ENCODE measurements at regions not wholly inside any gene's neighbourhood (a gene's known extent, or its start where the extent isn't known, plus 50 kb on each side); places are given as distances from the start of the nearest gene placed in this dataset.

DNA sequence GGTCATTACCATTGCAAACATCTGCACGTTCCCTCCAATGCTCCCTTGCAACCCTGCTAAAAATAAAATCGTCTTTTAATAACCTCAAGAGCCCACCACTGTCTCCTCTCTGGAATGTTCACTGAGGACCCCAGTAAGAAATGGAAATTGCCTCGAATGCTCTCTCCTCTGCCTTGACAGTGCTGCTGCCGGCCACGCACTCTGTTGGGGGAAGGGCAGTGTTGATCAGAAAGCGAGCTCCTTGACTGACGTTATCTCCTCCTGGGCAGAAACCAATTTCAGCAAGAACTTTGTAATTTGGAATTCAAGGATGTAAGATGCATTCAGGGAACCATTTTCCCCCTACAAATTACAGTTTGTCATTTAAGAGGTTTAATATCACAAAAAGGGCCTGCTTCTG lies 718.5 kb downstream of the UQCRFS1 start:
- CTCF ChIA-PET: no interaction called here
- H3K4me3 ChIP-seq (ENCODE audit: low read depth, low read length): no peak overlapping the region
- H3K36me3 ChIP-seq (ENCODE audit: control insufficient read depth in 2 of 2, insufficient read depth in 1 of 2, low read length in 2 of 2): peaks cover 0 to 1% of the 10 kb centered on the region in 2 experiments; a peak in 1 of 3 replicates
- peaks cover 7% of the 10 kb centered on the region; the same call in 1 of the 2 replicates for H3K4me1 ChIP-seq (ENCODE audit: control insufficient read depth, insufficient read depth, low read length)
- no peaks in the 10 kb centered on the region for H3K9me3 ChIP-seq (ENCODE audit: control insufficient read depth, insufficient read depth, low read depth, low read length)
- POLR2A ChIA-PET: no interaction called here
- TF ChIP-seq SP2 (tag by site-specific recombination; IDR thresholded peaks at IDR 0.05) (no peak), ZNF426 (tag by site-specific recombination; IDR thresholded peaks at IDR 0.05) (no peak), BCL11B (tag by site-specific recombination; IDR thresholded peaks at IDR 0.05; ENCODE audit: low read depth) (no peak), ZNF121 (tag by site-specific recombination; IDR thresholded peaks at IDR 0.05) (no peak), ZNF548 (tag by site-specific recombination; IDR thresholded peaks at IDR 0.05) (no peak), ZNF837 (tag by site-specific recombination; IDR thresholded peaks at IDR 0.05) (no peak), ZNF211 (tag by site-specific recombination; IDR thresholded peaks at IDR 0.05; ENCODE audit: low read depth) (no peak), ZNF610 (tag by site-specific recombination; IDR thresholded peaks at IDR 0.05; ENCODE audit: borderline replicate concordance) (no peak), ZNF155 (tag by site-specific recombination; IDR thresholded peaks at IDR 0.05) (no peak), ZNF19 (tag by site-specific recombination; IDR thresholded peaks at IDR 0.05; ENCODE audit: low read depth) (no peak), ZNF585B (tag by site-specific recombination; IDR thresholded peaks at IDR 0.05) (no peak), OSR2 (tag by site-specific recombination; IDR thresholded peaks at IDR 0.05) (no peak), ZNF621 (tag by site-specific recombination; IDR thresholded peaks at IDR 0.05) (no peak), ZFP3 (tag by site-specific recombination; IDR thresholded peaks at IDR 0.05; ENCODE audit: low read depth) (no peak), ATF2 (tag by site-specific recombination; IDR thresholded peaks at IDR 0.05; ENCODE audit: low read depth) (no peak), ZNF843 (tag by site-specific recombination; IDR thresholded peaks at IDR 0.05) (no peak)
- TF ChIP-seq, protein P1, sequence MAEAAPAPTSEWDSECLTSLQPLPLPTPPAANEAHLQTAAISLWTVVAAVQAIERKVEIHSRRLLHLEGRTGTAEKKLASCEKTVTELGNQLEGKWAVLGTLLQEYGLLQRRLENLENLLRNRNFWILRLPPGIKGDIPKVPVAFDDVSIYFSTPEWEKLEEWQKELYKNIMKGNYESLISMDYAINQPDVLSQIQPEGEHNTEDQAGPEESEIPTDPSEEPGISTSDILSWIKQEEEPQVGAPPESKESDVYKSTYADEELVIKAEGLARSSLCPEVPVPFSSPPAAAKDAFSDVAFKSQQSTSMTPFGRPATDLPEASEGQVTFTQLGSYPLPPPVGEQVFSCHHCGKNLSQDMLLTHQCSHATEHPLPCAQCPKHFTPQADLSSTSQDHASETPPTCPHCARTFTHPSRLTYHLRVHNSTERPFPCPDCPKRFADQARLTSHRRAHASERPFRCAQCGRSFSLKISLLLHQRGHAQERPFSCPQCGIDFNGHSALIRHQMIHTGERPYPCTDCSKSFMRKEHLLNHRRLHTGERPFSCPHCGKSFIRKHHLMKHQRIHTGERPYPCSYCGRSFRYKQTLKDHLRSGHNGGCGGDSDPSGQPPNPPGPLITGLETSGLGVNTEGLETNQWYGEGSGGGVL (tag by site-specific recombination; IDR thresholded peaks at IDR 0.05): no peak
- no peak overlapping the region for H3K27ac ChIP-seq (ENCODE audit: extremely low read depth, low read depth, low read length)

DNA sequence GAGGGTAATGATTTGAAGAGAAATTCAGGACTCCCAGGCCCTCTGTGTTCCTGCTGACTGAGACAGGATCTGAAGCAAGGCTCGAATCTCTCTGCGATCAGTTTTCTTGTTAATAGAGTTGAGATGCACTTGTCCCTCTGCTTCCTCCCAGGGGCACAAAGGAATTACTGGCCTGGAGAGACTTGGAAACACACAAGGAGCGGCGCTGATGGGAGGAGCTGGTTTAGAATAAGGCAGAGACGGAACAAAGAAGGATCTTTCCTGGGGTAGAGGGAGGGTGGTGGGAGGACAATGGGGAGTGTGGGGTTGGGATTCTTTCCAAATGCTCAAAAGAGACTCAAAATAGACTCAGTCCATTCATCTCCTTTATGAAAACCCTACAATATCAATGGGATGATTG lies 719.1 kb downstream of the UQCRFS1 start:
- CTCF ChIA-PET: no interaction called here
- POLR2A ChIA-PET: no interaction called here
- H3K27ac ChIP-seq (ENCODE audit: extremely low read depth, low read depth, low read length): no peak overlapping the region
- H3K4me3 ChIP-seq (ENCODE audit: low read depth, low read length): no peak overlapping the region
- H3K9me3 ChIP-seq (ENCODE audit: control insufficient read depth, insufficient read depth, low read depth, low read length): no peaks in the 10 kb centered on the region
- peaks cover 7% of the 10 kb centered on the region; the same call in 1 of the 2 replicates for H3K4me1 ChIP-seq (ENCODE audit: control insufficient read depth, insufficient read depth, low read length)
- no peaks in the 10 kb centered on the region; a peak in 1 of 3 replicates for H3K36me3 ChIP-seq (ENCODE audit: control insufficient read depth in 2 of 2, insufficient read depth in 1 of 2, low read length in 2 of 2)
- no peak for TF ChIP-seq ZNF19 (tag by site-specific recombination; IDR thresholded peaks at IDR 0.05; ENCODE audit: low read depth)
- no peak for TF ChIP-seq ZNF513 (tag by site-specific recombination; IDR thresholded peaks at IDR 0.05)
- TF ChIP-seq HIC1 (tag by site-specific recombination; IDR thresholded peaks at IDR 0.05): no peak
- TF ChIP-seq ZNF148 (tag by site-specific recombination; IDR thresholded peaks at IDR 0.05; ENCODE audit: borderline replicate concordance): no peak
- no peak for TF ChIP-seq ZFP3 (tag by site-specific recombination; IDR thresholded peaks at IDR 0.05; ENCODE audit: low read depth)
- no peak for TF ChIP-seq ZNF623 (tag by site-specific recombination; IDR thresholded peaks at IDR 0.05)
- TF ChIP-seq ZNF830 (tag by site-specific recombination; IDR thresholded peaks at IDR 0.05; ENCODE audit: low read depth): no peak
- TF ChIP-seq ZSCAN16 (tag by site-specific recombination; IDR thresholded peaks at IDR 0.05): no peak
- no peak for TF ChIP-seq RBAK (tag by site-specific recombination; IDR thresholded peaks at IDR 0.05)
- no peak for TF ChIP-seq ZNF175 (tag by site-specific recombination; IDR thresholded peaks at IDR 0.05)
- TF ChIP-seq ZNF239 (tag by site-specific recombination; IDR thresholded peaks at IDR 0.05): no peak
- TF ChIP-seq ZNF658 (tag by site-specific recombination; IDR thresholded peaks at IDR 0.05): no peak
- TF ChIP-seq ZNF701 (tag by site-specific recombination; IDR thresholded peaks at IDR 0.05): no peak
